ENCODE measurements at regions not wholly inside any gene's neighbourhood (a gene's known extent, or its start where the extent isn't known, plus 50 kb on each side); places are given as distances from the start of the nearest gene placed in this dataset.

GRCh38 chr3:106611841-106612240 lies 743.0 kb upstream of the CBLB start:
- TF ChIP-seq CTCF (IDR thresholded peaks at IDR 0.05; ENCODE audit: insufficient read depth, low read depth, low read length): no peak
- DNase-seq (ENCODE audit: low read depth): peak; percentile 17
- H3K4me3 ChIP-seq (ENCODE audit: low read depth, low read length): no peak overlapping the region

DNA sequence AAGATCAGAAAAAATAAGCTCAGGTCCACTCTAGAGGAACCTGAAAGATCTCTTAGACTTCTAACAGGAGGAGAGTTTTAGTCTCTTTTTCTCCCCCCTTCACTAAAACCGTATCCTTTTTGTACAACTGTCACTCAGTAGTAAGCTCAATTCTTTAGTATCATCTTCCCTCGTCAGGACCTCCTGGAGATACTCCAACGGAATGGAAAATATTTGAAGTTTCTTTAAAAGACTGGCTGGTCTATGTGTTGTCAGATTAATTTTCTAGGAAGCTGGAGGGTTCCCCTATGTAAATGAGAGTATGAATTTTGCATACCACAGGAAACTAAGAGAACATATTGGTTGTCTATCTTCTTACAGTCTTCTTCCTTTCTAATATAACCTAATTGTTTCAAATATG lies 747.7 kb upstream of the CBLB start:
- H3K4me3 ChIP-seq (ENCODE audit: low read depth, low read length): no peak overlapping the region
- no peak for DNase-seq (ENCODE audit: low read depth)
- TF ChIP-seq CTCF (IDR thresholded peaks at IDR 0.05; ENCODE audit: insufficient read depth, low read depth, low read length): no peak

DNA sequence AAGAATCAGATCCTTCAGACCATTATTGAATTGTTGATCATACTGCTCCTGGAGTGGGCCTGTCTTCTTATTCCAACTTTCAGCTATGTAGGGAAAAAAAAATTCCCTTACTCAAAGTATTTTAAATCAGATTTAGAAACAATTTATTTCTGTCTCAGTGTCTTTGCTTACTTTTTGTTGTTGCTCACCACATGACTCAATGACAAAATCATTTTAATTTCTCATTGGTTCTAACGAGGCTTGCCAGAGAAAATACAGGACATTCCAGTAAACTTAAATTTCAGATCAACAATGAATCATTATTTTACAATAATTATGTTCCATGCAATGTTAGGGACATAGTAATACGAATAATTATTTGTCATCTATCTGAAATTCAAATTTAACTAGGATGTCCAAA lies 748.5 kb upstream of the CBLB start:
- no peak for TF ChIP-seq CTCF (IDR thresholded peaks at IDR 0.05; ENCODE audit: insufficient read depth, low read depth, low read length)
- DNase-seq (ENCODE audit: low read depth): no peak
- no peak overlapping the region for H3K4me3 ChIP-seq (ENCODE audit: low read depth, low read length)

GRCh38 chr3:106620646-106621045 lies 751.8 kb upstream of the CBLB start:
- no peak for DNase-seq (ENCODE audit: low read depth)
- no peak overlapping the region for H3K4me3 ChIP-seq (ENCODE audit: low read depth, low read length)
- no peak for TF ChIP-seq CTCF (IDR thresholded peaks at IDR 0.05; ENCODE audit: insufficient read depth, low read depth, low read length)

DNA sequence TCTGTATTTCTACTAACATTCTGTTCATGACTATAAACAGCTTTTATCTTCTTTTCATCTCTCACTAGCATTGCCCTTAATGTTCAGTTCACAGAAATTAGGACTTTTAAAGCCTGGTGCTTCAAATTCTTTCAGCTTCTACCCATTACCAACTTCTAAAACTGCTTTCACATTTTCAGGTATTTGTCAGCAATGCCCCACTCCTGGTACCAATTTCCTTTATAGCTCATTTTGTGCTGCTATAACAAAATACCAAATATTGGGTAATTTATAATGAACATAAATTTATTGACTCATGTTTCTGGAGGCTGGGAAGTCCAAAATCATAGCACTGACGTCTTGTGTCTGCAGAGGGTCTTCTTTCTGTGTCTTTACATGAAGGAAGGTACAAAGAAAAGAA lies 753.1 kb upstream of the CCDC54 start:
- no peak for DNase-seq (ENCODE audit: low read depth)
- H3K4me3 ChIP-seq (ENCODE audit: low read depth, low read length): no peak overlapping the region
- no peak for TF ChIP-seq CTCF (IDR thresholded peaks at IDR 0.05; ENCODE audit: insufficient read depth, low read depth, low read length)

DNA sequence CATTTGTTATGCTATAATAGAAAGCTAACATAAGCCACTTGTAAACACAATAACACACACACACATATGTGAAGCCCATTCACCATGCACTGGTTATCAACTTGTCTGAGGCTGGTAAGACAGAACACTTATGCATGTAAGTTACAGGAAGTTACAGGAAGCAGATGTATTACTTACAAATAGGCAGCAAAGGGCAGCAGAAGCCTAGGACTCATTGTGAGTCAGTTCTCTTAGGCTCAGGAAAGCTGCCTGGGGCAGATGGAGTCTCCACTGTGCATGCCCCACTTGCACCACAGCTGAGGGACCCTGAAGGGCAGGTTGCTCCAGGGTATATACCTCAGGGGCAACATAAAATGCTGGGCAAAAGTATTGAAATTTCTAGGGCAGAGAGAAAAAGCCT lies 748.8 kb upstream of the CCDC54 start:
- TF ChIP-seq CTCF (IDR thresholded peaks at IDR 0.05; ENCODE audit: insufficient read depth, low read depth, low read length): no peak
- DNase-seq (ENCODE audit: low read depth): peak; percentile 36
- no peak overlapping the region for H3K4me3 ChIP-seq (ENCODE audit: low read depth, low read length)

DNA sequence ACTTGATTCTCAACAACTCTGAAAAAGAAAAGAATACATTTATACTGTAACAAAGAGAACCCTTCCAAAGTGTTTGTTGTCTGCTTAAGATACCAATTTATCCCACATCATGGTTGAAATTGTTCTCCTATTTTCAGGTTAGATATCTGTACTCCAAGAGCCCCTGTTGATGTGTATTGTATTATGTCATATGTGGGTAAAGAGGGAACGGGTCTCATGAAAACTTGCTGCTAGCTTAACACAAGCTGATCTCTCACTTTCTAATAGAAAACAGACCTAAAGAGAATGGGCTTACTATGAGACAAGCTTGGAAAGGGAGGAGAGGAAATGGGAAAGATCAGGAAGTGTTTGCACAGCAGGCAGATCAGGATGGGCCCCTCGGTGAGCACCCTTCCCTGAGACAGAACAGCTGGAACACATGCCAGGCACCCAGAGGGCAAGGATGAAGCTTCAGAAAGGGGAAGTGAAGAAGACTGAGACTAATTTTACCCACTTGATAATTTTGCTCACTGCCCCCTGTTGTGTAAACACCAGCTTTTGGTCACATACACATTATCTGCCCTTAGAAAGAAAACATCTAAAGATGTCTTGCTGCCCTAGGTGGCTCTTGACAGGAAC lies 747.9 kb upstream of the CCDC54 start:
- TF ChIP-seq CTCF (IDR thresholded peaks at IDR 0.05; ENCODE audit: insufficient read depth, low read depth, low read length): no peak
- no peak for DNase-seq (ENCODE audit: low read depth)
- no peak overlapping the region for H3K4me3 ChIP-seq (ENCODE audit: low read depth, low read length)
